ENCODE measurements at regions not wholly inside any gene's neighbourhood (a gene's known extent, or its start where the extent isn't known, plus 50 kb on each side); places are given as distances from the start of the nearest gene placed in this dataset.

DNA sequence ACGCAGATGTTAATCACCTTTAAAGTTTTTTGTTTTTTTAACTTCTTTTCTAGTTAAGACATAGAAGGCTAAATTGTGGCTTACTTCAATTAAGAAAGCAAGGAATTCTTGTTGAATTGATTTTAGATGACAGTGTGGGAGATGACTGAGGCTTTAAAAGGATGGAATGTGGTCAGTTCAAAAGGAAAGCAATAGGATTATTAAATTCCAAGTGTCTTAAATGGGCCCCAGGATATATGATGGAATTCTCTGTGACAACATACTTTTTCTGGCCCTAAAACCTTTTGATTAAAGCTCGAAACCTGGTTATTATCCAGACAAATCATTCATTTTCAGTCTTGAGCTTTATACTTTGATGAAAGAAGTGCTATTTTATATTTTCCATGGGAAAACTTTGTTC lies 179.0 kb upstream of the TMEFF2 start:
- DNase-seq: no peak
- no peak for TF ChIP-seq POLR2AphosphoS5 (IDR thresholded peaks at IDR 0.05)
- no peak for TF ChIP-seq POLR2A (IDR thresholded peaks at IDR 0.05)
- no peak for TF ChIP-seq EP300 (IDR thresholded peaks at IDR 0.05)
- TF ChIP-seq, protein P1, sequence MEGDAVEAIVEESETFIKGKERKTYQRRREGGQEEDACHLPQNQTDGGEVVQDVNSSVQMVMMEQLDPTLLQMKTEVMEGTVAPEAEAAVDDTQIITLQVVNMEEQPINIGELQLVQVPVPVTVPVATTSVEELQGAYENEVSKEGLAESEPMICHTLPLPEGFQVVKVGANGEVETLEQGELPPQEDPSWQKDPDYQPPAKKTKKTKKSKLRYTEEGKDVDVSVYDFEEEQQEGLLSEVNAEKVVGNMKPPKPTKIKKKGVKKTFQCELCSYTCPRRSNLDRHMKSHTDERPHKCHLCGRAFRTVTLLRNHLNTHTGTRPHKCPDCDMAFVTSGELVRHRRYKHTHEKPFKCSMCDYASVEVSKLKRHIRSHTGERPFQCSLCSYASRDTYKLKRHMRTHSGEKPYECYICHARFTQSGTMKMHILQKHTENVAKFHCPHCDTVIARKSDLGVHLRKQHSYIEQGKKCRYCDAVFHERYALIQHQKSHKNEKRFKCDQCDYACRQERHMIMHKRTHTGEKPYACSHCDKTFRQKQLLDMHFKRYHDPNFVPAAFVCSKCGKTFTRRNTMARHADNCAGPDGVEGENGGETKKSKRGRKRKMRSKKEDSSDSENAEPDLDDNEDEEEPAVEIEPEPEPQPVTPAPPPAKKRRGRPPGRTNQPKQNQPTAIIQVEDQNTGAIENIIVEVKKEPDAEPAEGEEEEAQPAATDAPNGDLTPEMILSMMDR (IDR thresholded peaks at IDR 0.05): no peak
- WGBS, 2 donors: 91% methylated on average over 2 of the region's 2 CpGs
- Histone ChIP-seq H3K27ac (no peak overlapping the region), H3K4me1 (no peaks in the 10 kb centered on the region), H3K27me3 (no peaks in the 10 kb centered on the region), H3K36me3 (no peaks in the 10 kb centered on the region), H3K4me3 (no peak overlapping the region), H3K9me3 (no peaks in the 10 kb centered on the region)
- intact Hi-C loops (cut with DNase I): no loop called here

DNA sequence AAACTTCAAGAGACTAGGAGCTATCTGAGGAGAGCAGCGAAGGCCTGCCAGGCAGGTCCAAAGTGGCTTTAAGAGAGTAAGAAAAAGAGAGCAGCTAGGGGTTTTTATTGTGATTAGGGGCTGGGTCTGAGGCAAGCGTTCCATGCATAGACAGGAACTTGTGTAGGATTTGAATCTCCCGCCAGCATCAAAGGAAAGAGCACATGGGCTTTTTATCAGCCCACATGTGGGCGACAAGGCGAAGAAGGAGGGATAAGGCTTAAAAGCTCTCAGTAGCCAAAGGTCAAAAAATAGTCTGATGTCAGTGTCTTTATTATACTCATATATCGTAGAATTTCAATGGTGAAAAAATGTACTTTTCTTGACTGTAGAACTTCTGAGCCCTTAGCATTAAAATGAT lies 178.5 kb upstream of the TMEFF2 start:
- TF ChIP-seq POLR2AphosphoS5 (IDR thresholded peaks at IDR 0.05): no peak
- TF ChIP-seq EP300 (IDR thresholded peaks at IDR 0.05): no peak
- TF ChIP-seq POLR2A (IDR thresholded peaks at IDR 0.05): no peak
- TF ChIP-seq, protein P1 (IDR thresholded peaks at IDR 0.05): no peak
- Histone ChIP-seq H3K27me3 (no peaks in the 10 kb centered on the region), H3K4me1 (no peaks in the 10 kb centered on the region), H3K36me3 (no peaks in the 10 kb centered on the region), H3K27ac (no peak overlapping the region), H3K9me3 (no peaks in the 10 kb centered on the region), H3K4me3 (no peak overlapping the region)
- intact Hi-C loops (cut with DNase I): no loop called here
- no peak for DNase-seq
- 78 to 90% methylated on average over 6 of the region's 6 CpGs for WGBS, 2 donors

GRCh38 chr2:192369969-192370368 lies 175.2 kb upstream of the TMEFF2 start:
- H3K4me3 ChIP-seq: no peak overlapping the region
- H3K36me3 ChIP-seq: no peaks in the 10 kb centered on the region
- TF ChIP-seq POLR2AphosphoS5 (IDR thresholded peaks at IDR 0.05) (no peak), POLR2A (IDR thresholded peaks at IDR 0.05) (no peak), EP300 (IDR thresholded peaks at IDR 0.05) (no peak)
- TF ChIP-seq, protein P1 (IDR thresholded peaks at IDR 0.05): no peak
- DNase-seq: no peak
- H3K4me1 ChIP-seq: no peaks in the 10 kb centered on the region
- 71 to 85% methylated on average over 3 of the region's 3 CpGs for WGBS, 2 donors
- no peaks in the 10 kb centered on the region for H3K9me3 ChIP-seq
- intact Hi-C loops (cut with DNase I): no loop called here
- no peaks in the 10 kb centered on the region for H3K27me3 ChIP-seq
- no peak overlapping the region for H3K27ac ChIP-seq

- Histone ChIP-seq H3K36me3 (no peaks in the 10 kb centered on the region), H3K9me3 (no peaks in the 10 kb centered on the region), H3K4me3 (no peak overlapping the region), H3K4me1 (no peaks in the 10 kb centered on the region), H3K27ac (no peak overlapping the region), H3K27me3 (no peaks in the 10 kb centered on the region)
- intact Hi-C loops (cut with DNase I): no loop called here
- TF ChIP-seq POLR2A (IDR thresholded peaks at IDR 0.05) (no peak), EP300 (IDR thresholded peaks at IDR 0.05) (no peak), POLR2AphosphoS5 (IDR thresholded peaks at IDR 0.05) (no peak)
- TF ChIP-seq, protein P1 (IDR thresholded peaks at IDR 0.05): no peak
- DNase-seq: no peak
- 64 to 79% methylated on average over 3 of the region's 3 CpGs for WGBS, 2 donors
Observed at GRCh38 chr2:192357217-192357616, 162.5 kb upstream of the TMEFF2 start.

- no peak for DNase-seq
- H3K4me1 ChIP-seq: no peaks in the 10 kb centered on the region
- H3K9me3 ChIP-seq: no peaks in the 10 kb centered on the region
- H3K36me3 ChIP-seq: no peaks in the 10 kb centered on the region
- H3K4me3 ChIP-seq: no peak overlapping the region
- 47 to 71% methylated on average over 3 of the region's 3 CpGs for WGBS, 2 donors
- no peak overlapping the region for H3K27ac ChIP-seq
- H3K27me3 ChIP-seq: no peaks in the 10 kb centered on the region
- intact Hi-C loops (cut with DNase I): no loop called here
- TF ChIP-seq EP300 (IDR thresholded peaks at IDR 0.05): no peak
- TF ChIP-seq POLR2AphosphoS5 (IDR thresholded peaks at IDR 0.05): no peak
- TF ChIP-seq, protein P1 (IDR thresholded peaks at IDR 0.05): no peak
- TF ChIP-seq POLR2A (IDR thresholded peaks at IDR 0.05): no peak
Observed at GRCh38 chr2:192354512-192355244, 159.9 kb upstream of the TMEFF2 start.

Measured in sigmoid colon (tissue), 6 donors.